Kidney capillary endothelial cell (primary cell): ENCODE measurements at regions not wholly inside any gene's neighbourhood (a gene's known extent, or its start where the extent isn't known, plus 50 kb on each side); places are given as distances from the start of the nearest gene placed in this dataset.

Experiments used
- DNase-seq: peaks from one replicate; pipeline ENCODE4 v3.0.0-alpha.2; 2018; ENCODE audit warnings: low spot score

DNA sequence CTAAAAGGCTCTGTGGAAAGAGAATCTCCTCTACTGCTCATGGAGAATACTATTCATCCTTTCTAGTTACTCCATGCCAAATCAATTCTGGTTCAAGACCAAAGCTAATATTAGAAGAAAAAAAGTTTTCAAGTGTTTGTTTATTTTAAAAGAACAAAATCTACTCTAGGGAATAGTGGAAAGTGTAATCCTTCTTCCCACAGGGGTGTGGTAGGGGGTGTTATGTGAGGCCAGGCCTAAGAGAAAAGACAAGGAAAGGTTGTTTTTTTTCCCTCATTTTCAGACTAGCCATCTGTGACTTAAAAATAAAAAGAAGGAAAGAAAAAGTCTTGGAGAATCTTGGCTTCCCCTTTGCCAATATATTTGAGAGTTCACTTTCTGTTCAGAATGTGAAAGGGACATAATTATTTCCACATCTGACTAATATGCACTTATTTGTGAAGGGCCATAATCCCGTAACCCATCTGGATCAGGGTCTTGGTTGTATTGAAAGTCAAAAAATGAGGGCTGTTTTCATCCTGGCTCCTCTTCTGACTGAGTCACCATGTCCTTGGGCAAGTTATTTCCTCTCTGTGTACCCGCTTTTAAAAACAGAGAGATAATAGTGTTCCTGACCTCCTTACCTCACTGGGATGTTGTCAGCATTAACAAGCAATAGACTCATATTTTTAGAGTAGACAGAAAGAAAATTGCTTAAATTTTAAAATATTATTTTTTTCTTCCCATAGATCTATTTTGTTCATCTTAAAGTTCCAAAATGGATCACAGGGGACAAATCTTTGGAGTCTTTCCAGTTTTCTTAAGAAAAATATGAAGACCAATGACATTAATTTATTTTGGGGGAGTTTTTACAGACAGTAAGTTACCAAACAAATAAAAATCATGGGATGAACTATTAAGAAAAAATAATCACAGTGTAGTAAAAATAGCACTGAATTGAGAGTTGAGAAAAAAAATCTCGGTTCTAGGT is 233.7 kb downstream of the IBTK start:
- DNase-seq: peak; percentile 30

DNA sequence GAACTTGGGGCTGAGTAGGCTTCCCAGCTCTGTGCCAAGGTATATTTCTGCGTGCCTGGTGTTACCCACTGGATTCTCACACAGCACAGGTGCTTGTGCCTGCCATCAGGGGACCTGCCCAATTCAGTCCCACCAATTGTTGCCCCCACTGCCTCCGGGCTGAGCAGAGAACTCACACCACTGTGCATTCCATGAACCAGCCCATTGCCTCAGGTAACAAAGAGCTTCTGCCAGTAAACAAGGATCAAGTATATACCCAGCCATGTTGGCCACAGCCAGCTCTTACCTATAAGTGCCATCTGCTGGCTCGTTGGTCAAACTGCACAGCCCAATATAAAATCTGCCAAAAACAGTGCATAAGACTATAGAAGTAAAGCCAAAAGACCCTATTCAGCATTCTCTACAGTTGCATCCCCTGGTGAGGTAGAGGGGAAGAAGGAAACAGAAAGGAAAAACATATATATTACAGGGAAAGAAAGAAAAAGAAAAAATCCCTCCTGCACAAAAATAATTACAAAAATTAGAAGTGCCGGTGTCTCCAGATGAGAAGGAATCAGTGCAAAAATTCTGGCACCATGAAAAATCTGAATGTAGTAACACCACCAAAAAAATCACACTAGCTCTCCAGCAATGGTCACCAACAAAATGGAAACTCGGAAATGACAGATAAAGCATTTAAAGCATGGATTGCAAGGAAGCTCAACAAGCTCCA is 241.4 kb downstream of the IBTK start:
- DNase-seq: no peak

- no peak for DNase-seq
Observed at GRCh38 chr6:82000551-82000950, 247.0 kb downstream of the IBTK start.

- no peak for DNase-seq
Observed at GRCh38 chr6:81999826-82000225, 247.3 kb upstream of the TENT5A start.

- no peak for DNase-seq
Observed at GRCh38 chr6:81999270-81999669, 246.8 kb upstream of the TENT5A start.

- DNase-seq: no peak
Observed at GRCh38 chr6:81998432-81998831, 246.0 kb upstream of the TENT5A start.

DNA sequence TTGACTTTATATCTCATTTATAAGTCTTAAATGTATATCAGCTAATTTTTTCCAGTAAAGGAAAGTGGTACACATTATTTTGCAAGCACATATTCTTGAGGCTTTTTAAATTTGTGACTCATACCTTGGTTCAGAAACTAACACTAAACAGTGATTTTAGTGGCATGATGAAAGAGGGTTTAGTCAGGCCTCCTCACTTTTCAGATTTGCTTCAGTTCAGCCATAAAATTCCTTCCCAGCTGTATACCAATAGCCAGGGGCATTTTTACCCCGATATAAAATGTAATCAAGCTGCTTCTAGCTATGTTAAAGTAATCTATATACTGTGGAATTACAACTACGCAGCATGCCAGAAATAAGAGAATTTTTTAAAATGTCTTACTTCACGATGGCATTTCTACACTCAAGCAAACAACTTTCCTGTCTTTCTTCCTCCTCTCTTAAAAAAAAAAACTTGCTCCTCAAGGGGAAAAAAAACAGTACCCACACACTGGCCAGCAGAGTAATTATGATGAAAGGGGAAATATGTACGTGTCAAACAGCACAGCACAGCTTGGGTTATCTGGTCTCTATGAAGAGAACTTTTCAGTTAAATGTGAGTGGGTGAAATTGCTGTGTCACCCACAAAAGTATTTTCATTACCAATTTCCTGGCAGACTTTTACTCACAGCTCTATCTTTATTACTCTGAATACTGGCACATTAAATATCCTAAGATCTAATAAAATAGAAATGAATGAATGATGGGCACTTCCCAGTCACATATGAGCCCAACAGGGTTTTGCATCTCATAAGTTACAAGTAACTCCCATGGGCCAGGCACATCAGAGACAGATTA is 244.8 kb upstream of the TENT5A start:
- no peak for DNase-seq

DNA sequence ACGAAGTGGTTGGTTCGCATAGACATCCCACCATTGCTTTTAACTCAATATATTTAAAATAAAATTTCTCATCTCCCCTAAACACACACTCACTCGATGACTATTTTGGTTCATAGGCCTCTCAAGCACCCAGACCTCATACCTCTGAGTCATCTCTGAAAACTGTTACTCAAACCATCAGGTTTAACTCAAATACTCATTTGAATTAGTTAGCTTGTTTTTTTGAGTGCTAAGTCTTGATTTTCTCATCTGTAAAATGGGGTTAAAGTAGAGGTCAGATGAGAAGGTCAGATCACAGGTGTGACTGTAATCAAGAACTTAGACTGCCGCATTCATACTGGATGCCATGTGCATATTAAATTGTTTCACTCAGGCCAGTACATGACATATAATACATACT is 243.9 kb upstream of the TENT5A start:
- DNase-seq: no peak

DNA sequence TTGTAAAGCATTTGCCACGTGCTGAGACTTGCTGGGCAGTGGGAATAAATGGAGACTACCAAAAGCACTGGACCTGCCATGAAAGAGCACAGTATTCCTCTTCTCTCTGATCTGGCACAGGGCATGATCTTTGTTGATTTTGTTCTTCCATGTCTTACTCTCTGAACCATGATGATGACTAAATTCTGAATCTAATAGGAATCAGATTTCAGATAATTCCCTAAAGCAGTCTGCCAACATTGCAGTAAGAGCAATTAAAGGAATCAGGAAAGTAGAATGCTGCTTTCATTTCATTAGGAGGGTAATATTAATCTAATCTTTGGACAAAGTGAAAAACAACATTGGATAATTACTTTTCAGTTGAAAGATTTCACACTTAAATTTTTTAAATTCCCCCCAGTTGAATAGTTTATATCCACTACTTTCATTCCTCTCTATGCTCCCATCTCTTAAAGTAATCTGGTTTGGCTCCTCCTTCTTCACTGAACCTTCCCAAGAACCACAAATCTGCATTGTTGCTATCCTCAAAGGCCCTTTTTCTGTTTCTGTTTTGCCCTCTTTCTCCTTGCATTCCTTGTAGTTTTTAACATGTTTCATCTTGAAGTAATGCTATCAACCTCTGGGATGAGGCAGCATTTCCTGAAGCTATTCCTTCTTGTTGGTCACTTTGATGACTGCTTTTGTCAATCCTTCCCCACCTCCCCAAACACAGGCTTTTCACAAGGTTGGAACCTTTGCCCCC is 243.2 kb upstream of the TENT5A start:
- no peak for DNase-seq

DNA sequence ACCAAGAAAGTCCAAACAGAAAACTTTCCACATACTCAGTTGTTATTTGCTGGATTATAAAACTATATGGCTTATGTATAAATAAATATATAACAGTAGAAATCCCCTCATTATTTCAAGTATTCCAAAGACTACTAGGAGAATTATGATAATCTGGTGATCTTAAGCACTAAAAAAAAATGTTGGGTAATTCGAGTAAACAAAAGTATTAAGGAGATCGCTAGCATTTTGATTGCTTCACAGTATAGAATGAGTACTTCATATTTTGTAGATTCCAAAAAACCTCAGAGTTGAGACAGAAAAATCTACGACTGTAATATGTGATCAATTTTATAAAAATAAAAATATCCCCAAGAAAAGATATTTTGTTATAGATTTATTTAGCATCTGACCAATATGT is 236.4 kb upstream of the TENT5A start:
- DNase-seq: no peak

DNA sequence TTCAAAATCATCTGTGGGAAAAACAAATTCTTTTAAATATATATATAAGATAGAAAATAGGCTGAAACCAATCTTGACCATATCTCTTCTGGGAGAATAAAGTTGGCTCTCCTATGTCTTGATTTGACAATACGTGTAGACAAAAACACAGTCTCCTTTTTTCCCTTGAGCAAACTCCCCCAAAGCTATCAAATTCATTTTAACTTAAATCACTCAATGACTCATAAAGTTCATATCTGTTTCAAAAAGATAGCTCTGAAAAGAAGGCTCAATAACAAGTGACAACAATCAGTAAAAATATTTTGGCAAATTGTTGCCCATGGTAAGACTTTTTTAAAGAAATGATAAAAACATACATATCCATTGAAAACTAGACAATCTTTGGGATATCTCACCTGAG is 236.0 kb upstream of the TENT5A start:
- DNase-seq: no peak

- DNase-seq: no peak
Observed at GRCh38 chr6:81987293-81987692, 234.8 kb upstream of the TENT5A start.

DNA sequence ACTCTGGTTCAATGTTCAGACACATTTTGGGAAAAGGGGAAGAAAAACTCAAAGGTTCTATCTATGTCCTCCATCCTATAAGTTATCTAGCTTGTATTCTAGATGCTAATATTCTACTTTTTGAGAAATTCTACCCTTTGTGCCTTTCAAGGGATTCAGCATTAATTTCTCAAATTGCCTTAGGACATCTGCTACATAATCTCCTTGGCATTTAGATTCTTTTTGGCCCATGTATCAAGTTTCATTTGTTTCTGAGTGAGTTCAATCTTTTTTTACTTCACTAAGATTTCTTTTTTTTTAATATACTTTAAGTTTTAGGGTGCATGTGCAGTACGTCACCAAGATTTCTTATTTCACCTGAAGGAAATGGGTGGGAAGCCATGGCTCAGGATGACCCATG is 232.7 kb upstream of the TENT5A start:
- DNase-seq: no peak

DNA sequence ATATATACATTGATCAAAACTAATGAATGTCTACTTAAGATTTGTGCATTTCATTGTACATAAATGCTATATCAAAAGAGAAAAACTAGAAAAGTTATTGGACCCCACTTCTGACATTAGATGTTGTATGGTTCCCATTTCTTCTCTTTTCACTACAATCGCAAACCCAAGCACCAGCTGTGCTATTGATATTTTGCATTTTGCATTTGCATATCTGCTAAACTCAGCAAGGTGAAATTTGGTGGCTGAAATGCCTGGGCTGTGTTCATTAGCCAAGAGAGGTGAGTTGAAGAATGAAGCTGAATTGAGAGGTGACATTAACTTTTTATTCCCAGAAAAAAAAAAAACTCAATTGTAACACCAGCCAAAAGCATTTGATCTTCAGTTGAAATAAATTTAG is 232.1 kb upstream of the TENT5A start:
- DNase-seq: no peak

- peak; percentile 52 for DNase-seq
Observed at GRCh38 chr6:81981812-81982211, 229.3 kb upstream of the TENT5A start.

DNA sequence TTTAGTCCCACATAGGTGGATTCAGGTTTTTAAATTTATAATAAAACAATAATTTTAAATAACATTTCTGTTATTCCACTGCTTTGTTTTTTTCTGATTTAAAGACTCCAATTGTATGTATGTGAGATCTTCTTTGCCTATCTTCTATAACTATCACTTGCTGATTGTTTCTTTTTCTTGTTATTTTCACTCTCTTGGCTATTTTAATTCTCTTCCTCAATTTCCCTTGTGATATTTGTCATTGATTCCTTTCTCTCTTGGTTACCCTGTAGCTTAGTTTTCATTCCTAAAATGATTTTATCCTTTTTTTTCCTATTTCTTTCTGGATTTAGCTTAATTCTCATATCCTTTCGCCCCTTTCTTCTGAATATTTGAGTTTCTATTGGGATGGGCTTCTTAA is 227.3 kb upstream of the TENT5A start:
- DNase-seq: no peak

DNA sequence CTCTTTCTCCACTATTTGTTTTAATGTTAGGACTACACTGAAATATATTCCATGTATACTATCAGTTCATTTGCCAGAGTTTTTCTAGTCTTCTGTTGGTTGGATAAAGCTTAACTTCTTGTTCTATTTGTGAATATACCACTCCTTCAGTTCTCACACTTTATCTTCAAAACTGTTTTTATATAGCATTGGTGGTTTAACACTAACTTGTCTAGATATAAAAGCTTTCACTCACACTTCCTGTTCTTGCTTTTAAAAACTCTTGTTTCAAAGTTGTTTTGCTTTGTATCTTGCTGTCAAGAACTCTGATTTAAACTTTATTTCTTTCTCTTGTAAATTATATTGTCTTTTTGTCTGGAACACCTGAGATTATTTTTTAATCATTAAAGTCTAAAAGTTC is 226.8 kb upstream of the TENT5A start:
- DNase-seq: no peak

DNA sequence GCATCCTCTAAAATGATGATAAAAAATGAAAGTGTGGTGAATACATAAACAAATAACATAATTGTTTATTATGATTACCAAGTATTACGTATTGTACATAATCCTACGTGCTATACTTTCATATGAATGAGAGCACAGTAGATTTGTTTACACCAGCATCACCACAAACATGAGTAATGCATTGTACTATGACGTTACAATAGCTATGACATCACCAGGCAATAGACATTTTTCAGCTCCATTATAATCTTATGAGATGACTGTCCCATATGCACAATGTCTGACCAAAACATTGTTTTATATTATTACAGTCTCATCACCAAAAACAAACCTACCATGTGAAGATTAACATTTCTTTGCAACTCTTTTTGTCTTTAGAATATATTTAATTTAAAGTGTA is 225.7 kb upstream of the TENT5A start:
- no peak for DNase-seq

GRCh38 chr6:81977486-81977885 is 225.0 kb upstream of the TENT5A start:
- DNase-seq: no peak

DNA sequence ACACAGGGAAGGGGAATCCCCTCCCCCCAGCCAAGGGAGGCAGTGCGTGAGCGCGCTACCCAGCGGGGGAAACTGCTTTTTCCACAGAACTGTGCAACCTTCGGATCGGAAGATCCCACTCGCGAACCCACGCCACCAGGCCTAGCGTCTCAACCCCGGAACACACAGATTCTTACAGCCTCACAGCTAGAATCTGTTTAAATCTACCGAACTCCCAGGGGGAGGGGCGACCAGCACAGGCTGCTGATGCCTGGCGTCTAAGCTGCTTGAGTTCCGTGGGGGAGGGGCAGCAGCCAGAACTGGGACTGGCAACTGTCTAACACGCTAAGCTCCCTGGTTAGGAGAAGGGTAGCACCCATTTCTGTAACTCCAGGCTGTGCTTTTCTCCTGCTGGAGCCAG is 217.3 kb upstream of the TENT5A start:
- no peak for DNase-seq

DNA sequence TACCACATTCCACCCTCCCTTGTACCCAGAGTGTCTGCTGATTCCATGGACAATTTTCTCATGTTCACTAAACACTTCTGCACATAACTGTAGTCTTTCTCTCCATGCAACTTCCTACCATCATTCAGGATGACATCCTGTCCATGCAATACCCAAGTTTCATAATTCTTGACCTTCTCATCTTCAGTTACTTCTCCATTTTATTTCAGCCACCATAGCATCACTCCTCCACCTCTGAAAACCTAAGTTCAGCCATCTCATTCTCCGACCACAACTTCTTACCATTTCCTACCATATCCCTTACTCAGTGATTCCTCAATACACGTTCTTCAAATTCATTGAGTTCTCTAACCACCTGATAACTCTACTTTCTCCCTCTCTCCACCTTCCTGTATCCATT is 216.5 kb upstream of the TENT5A start:
- DNase-seq: no peak

DNA sequence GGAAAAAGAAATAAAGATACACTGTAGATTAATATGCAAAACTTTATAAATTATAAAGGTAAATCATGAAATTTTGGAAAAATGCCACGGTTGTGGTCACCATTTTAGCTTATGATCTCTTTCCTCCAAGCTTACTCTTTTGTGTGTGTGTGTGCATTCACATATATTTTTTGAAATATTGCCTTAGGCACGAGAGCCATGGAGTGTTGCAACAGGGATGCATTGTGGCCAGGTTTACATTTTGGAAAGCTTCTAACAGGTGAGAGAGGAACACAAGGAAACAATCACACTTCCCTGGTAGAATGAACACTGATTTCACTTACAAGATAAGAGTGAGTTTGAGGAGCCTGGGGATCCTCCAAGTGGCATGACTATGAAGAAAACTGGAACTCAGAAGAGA is 214.5 kb upstream of the TENT5A start:
- DNase-seq: no peak
